Ovary (tissue), 3 donors: ENCODE measurements at regions not wholly inside any gene's neighbourhood (a gene's known extent, or its start where the extent isn't known, plus 50 kb on each side); places are given as distances from the start of the nearest gene placed in this dataset.

Experiments used
- CTCF ChIP-seq, 3 donors: fragments of 450-650 bp in 2 of 3; fragments of 200-600 bp in 1 of 3; IDR thresholded peaks; one replicate each; pipeline versions ENCODE4 v1.5.1 to v1.8.0; 2016 to 2022; ENCODE audit warnings: antibody characterized with exemption in 3 of 3, mild to moderate bottlenecking in 1 of 3
- POLR2A ChIP-seq: fragments of 450-650 bp; IDR thresholded peaks from one replicate; pipeline ENCODE4 v1.6.1; 2017; ENCODE audit warnings: antibody characterized with exemption, mild to moderate bottlenecking, moderate library complexity
- donor health status: DM: no; HTN: no; CAD: no.

- no peak for TF ChIP-seq CTCF (IDR thresholded peaks at IDR 0.05)
- TF ChIP-seq POLR2A: no peak
Measured at GRCh38 chr3:167883452-167883851, 147.9 kb downstream of the SERPINI1 start.
